ENCODE measurements at regions not wholly inside any gene's neighbourhood (a gene's known extent, or its start where the extent isn't known, plus 50 kb on each side); places are given as distances from the start of the nearest gene placed in this dataset.
"Not testable (repeated sequence)": the region's sequence is repeated elsewhere in the genome, so short reads cannot be mapped to it uniquely, and the experiment has no call there.

GRCh38 chr9:66764799-66765493 is 135.6 kb upstream of the ZNF658 start:
- not testable (repeated sequence) for DNase-seq (ENCODE audit: low spot score); ATAC-seq

GRCh38 chr9:66765531-66765930 is 135.0 kb upstream of the ZNF658 start:
- DNase-seq (ENCODE audit: low spot score) = not testable (repeated sequence)
- ATAC-seq = peak; percentile 64

- ATAC-seq; DNase-seq (ENCODE audit: low spot score): not testable (repeated sequence)
Observed at GRCh38 chr9:66771504-66771903, 129.0 kb upstream of the ZNF658 start.

GRCh38 chr9:66774618-66775017 is 125.9 kb upstream of the ZNF658 start:
- not testable (repeated sequence) for DNase-seq (ENCODE audit: low spot score); ATAC-seq

- ATAC-seq; DNase-seq (ENCODE audit: low spot score): not testable (repeated sequence)
Observed at GRCh38 chr9:66779944-66780661, 120.4 kb upstream of the ZNF658 start.

GRCh38 chr9:66781240-66781639 is 119.3 kb upstream of the ZNF658 start:
- not testable (repeated sequence) for DNase-seq (ENCODE audit: low spot score); ATAC-seq

GRCh38 chr9:66782010-66782409 is 118.5 kb upstream of the ZNF658 start:
- DNase-seq (ENCODE audit: low spot score); ATAC-seq: not testable (repeated sequence)

GRCh38 chr9:66785603-66786002 is 114.9 kb upstream of the ZNF658 start:
- not testable (repeated sequence) for DNase-seq (ENCODE audit: low spot score); ATAC-seq

GRCh38 chr9:66791092-66791750 is 109.3 kb upstream of the ZNF658 start:
- ATAC-seq; DNase-seq (ENCODE audit: low spot score): not testable (repeated sequence)

GRCh38 chr9:66794769-66795168 is 105.8 kb upstream of the ZNF658 start:
- DNase-seq (ENCODE audit: low spot score); ATAC-seq: not testable (repeated sequence)

GRCh38 chr9:66795723-66796503 is 104.6 kb upstream of the ZNF658 start:
- not testable (repeated sequence) for ATAC-seq; DNase-seq (ENCODE audit: low spot score)

GRCh38 chr9:66797905-66798616 is 102.5 kb upstream of the ZNF658 start:
- DNase-seq (ENCODE audit: low spot score); ATAC-seq: not testable (repeated sequence)

- DNase-seq (ENCODE audit: low spot score); ATAC-seq: not testable (repeated sequence)
Observed at GRCh38 chr9:66803619-66804018, 96.9 kb upstream of the ZNF658 start.

GRCh38 chr9:66810247-66810646 is 90.3 kb upstream of the ZNF658 start:
- not testable (repeated sequence) for ATAC-seq; DNase-seq (ENCODE audit: low spot score)

GRCh38 chr9:66812367-66812766 is 88.2 kb upstream of the ZNF658 start:
- not testable (repeated sequence) for DNase-seq (ENCODE audit: low spot score); ATAC-seq

GRCh38 chr9:66812967-66813366 is 87.6 kb upstream of the ZNF658 start:
- DNase-seq (ENCODE audit: low spot score); ATAC-seq: not testable (repeated sequence)

- not testable (repeated sequence) for ATAC-seq
Observed at GRCh38 chr9:66814038-66814437, 86.5 kb upstream of the ZNF658 start.

GRCh38 chr9:66819510-66819909 is 81.0 kb upstream of the ZNF658 start:
- not testable (repeated sequence) for DNase-seq (ENCODE audit: low spot score); ATAC-seq

More at GRCh38 chr9:66814038-66814437, 86.5 kb upstream of the ZNF658 start:
- not testable (repeated sequence) for DNase-seq (ENCODE audit: low spot score)

GRCh38 chr9:66820014-66820660 is 80.4 kb upstream of the ZNF658 start:
- ATAC-seq = peak; percentile 63
- not testable (repeated sequence) for DNase-seq (ENCODE audit: low spot score)

All from left lobe of liver (tissue), 2 donors.